Brain microvascular endothelial cell (primary cell): ENCODE measurements at regions not wholly inside any gene's neighbourhood (a gene's known extent, or its start where the extent isn't known, plus 50 kb on each side); places are given as distances from the start of the nearest gene placed in this dataset.
"Not testable (repeated sequence)": the region's sequence is repeated elsewhere in the genome, so short reads cannot be mapped to it uniquely, and the experiment has no call there.

ENCODE experiments used
- DNase-seq: peaks from one replicate; pipeline ENCODE4 v3.0.0-alpha.2; 2020
- H3K27ac ChIP-seq: fragments of 250-450 bp; sonication (Bioruptor Pico); 2 replicates; pipeline ENCODE4 v1.5.1; 2020; ENCODE audit warnings: mild to moderate bottlenecking, moderate library complexity
- H3K27me3 ChIP-seq: fragments of 250-450 bp; sonication (Bioruptor Pico); replicated peaks from 2 replicates; pipeline ENCODE4 v1.5.1; 2020; ENCODE audit warnings: mild to moderate bottlenecking
- H3K36me3 ChIP-seq: fragments of 250-450 bp; sonication (Bioruptor Pico); replicated peaks from 2 replicates; pipeline ENCODE4 v1.5.1; 2020; ENCODE audit warnings: mild to moderate bottlenecking
- H3K4me3 ChIP-seq: 2 replicates; pipeline ENCODE4 v1.5.1; 2011; ENCODE audit warnings: low read depth, mild to moderate bottlenecking, control low read depth, low read length, moderate library complexity
- in situ Hi-C: cut with HindIII; loops from 2 replicates; pipeline ENCODE4 v1.10.0; 2017; ENCODE audit warnings: low sequenced_read_pairs, low pct_ligation_motif_present
- TF ChIP-seq, protein P1 (sequence below): IDR thresholded peaks from 2 replicates; pipeline ENCODE4 v1.5.1; 2011; ENCODE audit warnings: low read depth, mild to moderate bottlenecking, moderate library complexity, low read length, control low read depth, inconsistent platforms; ENCODE audit errors: missing control alignments

DNA sequence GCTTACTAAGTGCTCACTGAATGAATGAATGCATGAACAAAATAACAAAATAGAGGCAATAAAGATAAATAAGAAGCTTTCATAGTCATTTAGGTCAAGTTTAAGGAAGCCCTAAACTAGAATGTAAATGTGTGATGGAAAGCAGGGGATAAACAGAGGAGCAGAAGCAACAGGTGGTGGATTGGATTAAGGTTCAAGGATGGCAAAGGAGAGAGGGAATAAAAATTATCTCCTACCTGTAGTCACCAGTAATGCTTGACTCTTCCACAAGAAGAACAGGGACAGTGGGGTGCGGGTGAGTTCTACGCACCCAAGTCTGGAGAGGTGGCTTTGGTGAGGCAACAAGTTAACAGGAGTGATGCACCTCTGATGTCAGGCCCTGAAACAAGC, 212.4 kb downstream of the ZIC5 start:
- Histone ChIP-seq H3K36me3 (no peaks in the 10 kb centered on the region), H3K27me3 (no peaks in the 10 kb centered on the region), H3K27ac (no peak overlapping the region), H3K4me3 (no peak overlapping the region)
- no peak for DNase-seq
- in situ Hi-C loops: no loop called here
- TF ChIP-seq, protein P1, sequence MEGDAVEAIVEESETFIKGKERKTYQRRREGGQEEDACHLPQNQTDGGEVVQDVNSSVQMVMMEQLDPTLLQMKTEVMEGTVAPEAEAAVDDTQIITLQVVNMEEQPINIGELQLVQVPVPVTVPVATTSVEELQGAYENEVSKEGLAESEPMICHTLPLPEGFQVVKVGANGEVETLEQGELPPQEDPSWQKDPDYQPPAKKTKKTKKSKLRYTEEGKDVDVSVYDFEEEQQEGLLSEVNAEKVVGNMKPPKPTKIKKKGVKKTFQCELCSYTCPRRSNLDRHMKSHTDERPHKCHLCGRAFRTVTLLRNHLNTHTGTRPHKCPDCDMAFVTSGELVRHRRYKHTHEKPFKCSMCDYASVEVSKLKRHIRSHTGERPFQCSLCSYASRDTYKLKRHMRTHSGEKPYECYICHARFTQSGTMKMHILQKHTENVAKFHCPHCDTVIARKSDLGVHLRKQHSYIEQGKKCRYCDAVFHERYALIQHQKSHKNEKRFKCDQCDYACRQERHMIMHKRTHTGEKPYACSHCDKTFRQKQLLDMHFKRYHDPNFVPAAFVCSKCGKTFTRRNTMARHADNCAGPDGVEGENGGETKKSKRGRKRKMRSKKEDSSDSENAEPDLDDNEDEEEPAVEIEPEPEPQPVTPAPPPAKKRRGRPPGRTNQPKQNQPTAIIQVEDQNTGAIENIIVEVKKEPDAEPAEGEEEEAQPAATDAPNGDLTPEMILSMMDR: no peak

DNA sequence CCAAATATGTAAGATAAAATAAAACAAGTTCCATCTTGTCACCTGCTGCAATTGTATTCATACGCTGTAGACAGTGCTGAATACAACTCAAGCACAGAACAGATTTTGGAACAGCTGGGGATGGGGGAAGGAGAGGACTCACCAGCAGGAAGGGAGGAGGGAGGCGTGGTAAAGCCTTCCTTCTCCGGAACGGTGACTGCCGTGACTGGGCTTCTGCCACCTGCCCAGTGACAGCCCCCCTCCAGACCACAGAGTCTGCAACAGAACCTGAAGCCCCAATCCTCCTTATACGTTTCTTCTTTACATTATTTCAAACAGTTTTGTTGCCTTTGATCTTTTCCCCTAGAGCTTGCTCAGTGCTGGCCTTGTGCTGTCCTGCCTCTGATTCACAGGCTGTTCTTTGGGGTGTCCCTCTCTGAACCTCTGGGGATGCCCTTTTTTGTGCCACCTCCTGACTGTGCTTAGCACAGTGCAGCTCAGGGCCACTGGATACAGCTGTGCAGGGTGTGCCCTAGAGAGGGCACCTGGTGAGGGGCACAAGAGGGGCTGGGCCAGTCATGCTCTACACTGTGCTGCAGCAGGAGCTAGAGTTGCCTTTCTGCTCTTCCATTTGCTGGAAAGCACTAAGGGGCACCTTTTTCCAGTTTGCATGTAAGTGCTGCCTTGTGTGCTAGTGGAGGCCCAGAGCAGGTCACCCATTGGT, 213.0 kb downstream of the ZIC5 start:
- Histone ChIP-seq H3K27me3 (no peaks in the 10 kb centered on the region), H3K36me3 (no peaks in the 10 kb centered on the region), H3K27ac (no peak overlapping the region), H3K4me3 (no peak overlapping the region)
- no peak for DNase-seq
- TF ChIP-seq, protein P1: no peak
- in situ Hi-C loops: no loop called here

DNA sequence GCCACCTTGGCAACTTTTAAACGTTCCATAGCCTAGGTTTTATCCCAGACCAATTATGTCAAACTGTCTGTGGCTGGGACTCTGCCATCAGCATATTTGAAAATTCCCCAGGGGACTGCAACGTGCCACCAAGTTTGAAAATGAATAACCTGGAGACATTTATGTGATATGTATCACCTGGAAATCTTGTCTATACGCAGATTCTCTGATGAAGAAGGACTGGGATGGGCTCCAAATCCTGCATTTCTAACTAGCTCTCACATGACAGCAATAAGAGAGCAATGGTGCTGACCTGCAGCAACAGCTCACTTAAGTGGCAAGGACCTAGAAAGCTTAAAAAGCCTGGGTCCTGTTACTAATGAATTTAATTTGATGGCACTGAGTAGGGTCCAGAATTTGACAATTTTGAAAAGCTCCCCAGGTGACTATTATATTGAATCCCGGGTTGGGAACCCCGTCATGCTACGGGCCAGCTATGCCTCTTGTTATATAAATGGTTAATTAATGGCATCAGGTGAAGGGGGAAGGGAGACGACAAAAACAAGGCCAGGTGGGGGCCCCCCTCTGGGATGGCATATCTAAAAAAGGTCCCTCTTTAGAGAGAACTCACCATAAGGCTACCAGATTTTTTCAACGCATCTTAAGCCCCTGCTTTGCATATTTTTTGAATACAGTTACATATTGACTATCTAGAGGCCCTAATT, 213.7 kb downstream of the ZIC5 start:
- no peak overlapping the region for H3K27ac ChIP-seq
- no peak overlapping the region for H3K4me3 ChIP-seq
- DNase-seq: no peak
- H3K36me3 ChIP-seq: no peaks in the 10 kb centered on the region
- in situ Hi-C loops: no loop called here
- TF ChIP-seq, protein P1: no peak
- no peaks in the 10 kb centered on the region for H3K27me3 ChIP-seq

DNA sequence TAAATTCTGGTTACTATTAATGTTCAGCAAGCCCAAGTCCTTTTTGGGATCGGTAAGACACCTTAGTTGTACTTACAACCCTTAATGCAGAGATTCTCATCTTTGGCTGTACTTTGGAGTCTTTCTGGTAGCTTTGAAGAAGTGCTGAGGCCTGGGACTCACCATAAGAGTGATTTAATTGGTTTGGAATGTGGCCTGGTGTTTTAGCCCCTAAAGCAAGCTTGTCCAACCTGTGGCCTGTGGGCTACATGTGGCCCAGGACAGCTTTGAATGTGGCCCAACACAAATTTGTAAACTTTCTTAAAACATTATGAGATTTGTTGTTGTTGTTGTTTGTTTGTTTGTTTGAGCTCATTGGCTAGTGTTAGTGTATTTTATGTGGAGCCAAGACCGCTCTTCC, 215.3 kb downstream of the ZIC5 start:
- in situ Hi-C loops: no loop called here
- H3K27me3 ChIP-seq: no peaks in the 10 kb centered on the region
- no peak overlapping the region for H3K4me3 ChIP-seq
- TF ChIP-seq, protein P1: no peak
- H3K27ac ChIP-seq: no peak overlapping the region
- no peaks in the 10 kb centered on the region for H3K36me3 ChIP-seq
- no peak for DNase-seq

DNA sequence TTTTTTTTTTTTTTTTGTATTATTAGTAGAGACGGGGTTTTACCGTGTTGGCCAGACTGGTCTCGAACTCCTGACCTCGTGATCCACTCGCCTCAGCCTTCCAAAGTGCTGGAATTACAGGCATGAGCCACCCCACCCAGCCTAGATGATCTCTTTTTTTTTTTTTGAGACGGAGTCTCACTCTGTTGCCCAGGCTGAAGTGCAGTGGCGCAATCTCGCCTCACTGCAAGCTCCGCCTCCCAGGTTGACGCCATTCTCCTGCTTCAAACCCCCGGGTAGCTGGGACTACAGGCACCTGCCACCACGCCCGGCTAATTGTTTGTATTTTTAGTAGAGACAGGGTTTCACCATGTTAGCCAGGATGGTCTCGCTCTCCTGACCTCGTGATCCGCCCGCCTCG, 216.8 kb downstream of the ZIC5 start:
- H3K36me3 ChIP-seq, DNase-seq, in situ Hi-C loops, H3K27ac ChIP-seq, H3K4me3 ChIP-seq, H3K27me3 ChIP-seq: not testable (repeated sequence)

DNA sequence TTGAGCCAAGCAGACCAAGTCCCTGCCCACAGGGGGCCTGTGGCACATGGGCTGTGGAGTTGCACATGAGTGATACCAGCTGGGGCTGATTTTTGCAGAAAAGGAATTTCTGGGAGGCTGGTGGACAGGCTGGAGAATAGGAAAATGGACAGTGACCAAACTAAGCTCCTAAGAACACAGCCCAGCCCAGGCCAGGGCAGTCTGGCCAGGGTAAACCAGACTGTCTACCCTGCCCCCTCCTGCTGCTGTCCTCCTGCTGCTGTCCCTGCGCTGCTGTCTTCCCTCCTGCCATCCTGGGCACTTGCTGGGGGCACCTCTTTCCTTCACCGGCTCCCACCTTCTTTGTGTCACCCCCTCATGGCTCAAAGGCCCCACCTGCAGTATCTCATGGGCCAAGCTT, 219.2 kb downstream of the ZIC5 start:
- Histone ChIP-seq H3K4me3 (no peak overlapping the region), H3K27me3 (peaks cover under 1% of the 10 kb centered on the region), H3K27ac (no peak overlapping the region), H3K36me3 (no peaks in the 10 kb centered on the region)
- in situ Hi-C loops: no loop called here
- DNase-seq: no peak
- TF ChIP-seq, protein P1: no peak
